BJ (cell line): ENCODE measurements at regions not wholly inside any gene's neighbourhood (a gene's known extent, or its start where the extent isn't known, plus 50 kb on each side); places are given as distances from the start of the nearest gene placed in this dataset.
"Not testable (repeated sequence)": the region's sequence is repeated elsewhere in the genome, so short reads cannot be mapped to it uniquely, and the experiment has no call there.

ENCODE experiments used
- CTCF ChIA-PET: fragments of 350-600 bp; formaldehyde crosslinking; extraction: SDS; loops from one replicate; lab custom pipeline; 2021; ENCODE audit warnings: antibody characterized with exemption, inconsistent platforms; lab: Yijun Ruan, JAX
- POLR2A ChIA-PET: fragments of 300-600 bp; sonication (Branson Sonifier 250); formaldehyde crosslinking; extraction: SDS; loops from one replicate; lab custom pipeline; 2021; ENCODE audit warnings: antibody characterized with exemption; lab: Charles Lee
- DNase-seq: peaks from one replicate; pipeline ENCODE4 v3.0.0-alpha.2; 2011; ENCODE audit warnings: low read depth
- H3K27me3 ChIP-seq: 2 replicates; pipeline ENCODE4 v1.6.0; 2011; ENCODE audit warnings: low read length; ENCODE audit not compliant: control insufficient read depth, insufficient read depth
- H3K36me3 ChIP-seq: 2 replicates; pipeline ENCODE4 v1.5.1; 2011; ENCODE audit warnings: low read length; ENCODE audit not compliant: control insufficient read depth, insufficient read depth
- H3K4me3 ChIP-seq: 2 replicates; pipeline ENCODE4 v1.5.1; 2011; ENCODE audit warnings: low read depth, mild to moderate bottlenecking, control low read depth, low read length
- TF ChIP-seq, protein P1 (sequence below): IDR thresholded peaks from 2 replicates; pipeline ENCODE4 v1.5.1; 2011; ENCODE audit warnings: low read depth, mild to moderate bottlenecking, control low read depth, inconsistent platforms, low read length, moderate library complexity; ENCODE audit not compliant: insufficient read depth

- no peaks in the 10 kb centered on the region for H3K36me3 ChIP-seq
- no peak overlapping the region for H3K4me3 ChIP-seq
- H3K27me3 ChIP-seq: no peaks in the 10 kb centered on the region
- ChIA-PET CTCF (no interaction called here), POLR2A (no interaction called here)
- DNase-seq: no peak
- TF ChIP-seq, protein P1, sequence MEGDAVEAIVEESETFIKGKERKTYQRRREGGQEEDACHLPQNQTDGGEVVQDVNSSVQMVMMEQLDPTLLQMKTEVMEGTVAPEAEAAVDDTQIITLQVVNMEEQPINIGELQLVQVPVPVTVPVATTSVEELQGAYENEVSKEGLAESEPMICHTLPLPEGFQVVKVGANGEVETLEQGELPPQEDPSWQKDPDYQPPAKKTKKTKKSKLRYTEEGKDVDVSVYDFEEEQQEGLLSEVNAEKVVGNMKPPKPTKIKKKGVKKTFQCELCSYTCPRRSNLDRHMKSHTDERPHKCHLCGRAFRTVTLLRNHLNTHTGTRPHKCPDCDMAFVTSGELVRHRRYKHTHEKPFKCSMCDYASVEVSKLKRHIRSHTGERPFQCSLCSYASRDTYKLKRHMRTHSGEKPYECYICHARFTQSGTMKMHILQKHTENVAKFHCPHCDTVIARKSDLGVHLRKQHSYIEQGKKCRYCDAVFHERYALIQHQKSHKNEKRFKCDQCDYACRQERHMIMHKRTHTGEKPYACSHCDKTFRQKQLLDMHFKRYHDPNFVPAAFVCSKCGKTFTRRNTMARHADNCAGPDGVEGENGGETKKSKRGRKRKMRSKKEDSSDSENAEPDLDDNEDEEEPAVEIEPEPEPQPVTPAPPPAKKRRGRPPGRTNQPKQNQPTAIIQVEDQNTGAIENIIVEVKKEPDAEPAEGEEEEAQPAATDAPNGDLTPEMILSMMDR: no peak
These were observed 792.6 kb upstream of the SLITRK6 start for GRCh38 chr13:86591862-86592261.

- no peak for DNase-seq
- TF ChIP-seq, protein P1: no peak
- ChIA-PET POLR2A (no interaction called here), CTCF (no interaction called here)
- H3K36me3 ChIP-seq: no peaks in the 10 kb centered on the region
- no peak overlapping the region for H3K4me3 ChIP-seq
- H3K27me3 ChIP-seq: no peaks in the 10 kb centered on the region
These were observed 802.1 kb upstream of the SLITRK6 start for GRCh38 chr13:86601351-86601750.

DNA sequence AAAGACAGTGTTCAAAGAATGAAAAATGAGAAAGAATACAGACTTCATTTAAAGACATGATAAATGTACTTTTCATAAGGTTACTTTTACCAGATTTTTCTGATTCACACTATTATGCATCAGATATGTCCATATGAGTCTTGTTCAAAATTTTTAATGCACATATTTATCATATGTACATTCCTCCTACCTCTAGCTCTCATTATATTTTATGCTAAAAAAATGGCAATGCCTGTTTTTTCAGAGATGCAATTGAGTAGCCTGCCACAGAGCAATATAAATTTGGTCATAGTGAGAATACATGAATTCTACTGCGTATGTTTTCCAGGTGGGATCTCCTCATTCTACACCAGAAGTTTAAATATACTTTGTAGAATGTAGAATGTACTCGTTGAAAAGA, 807.0 kb upstream of the SLITRK6 start:
- ChIA-PET POLR2A (no interaction called here), CTCF (no interaction called here)
- DNase-seq: no peak

DNA sequence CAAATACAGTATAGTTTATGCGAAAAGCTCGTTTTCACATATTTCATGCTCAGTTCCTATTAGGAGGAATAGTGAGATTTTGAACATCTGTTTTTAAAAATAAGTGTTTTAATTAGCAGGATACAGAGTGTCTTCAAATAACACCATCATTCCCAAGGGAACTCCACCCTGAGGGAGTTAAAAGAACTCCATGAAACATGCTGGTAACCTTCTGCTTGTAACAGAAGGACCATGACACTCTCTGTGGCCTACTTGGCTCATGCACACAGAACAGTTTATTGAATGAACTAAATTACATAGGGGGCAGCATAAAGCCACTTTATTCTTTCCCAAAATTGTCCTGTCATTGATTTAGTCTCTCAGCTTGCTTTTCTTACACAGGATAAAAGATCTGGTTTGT, 809.5 kb upstream of the SLITRK6 start:
- Histone ChIP-seq H3K27me3 (no peaks in the 10 kb centered on the region), H3K4me3 (no peak overlapping the region), H3K36me3 (no peaks in the 10 kb centered on the region)
- ChIA-PET POLR2A (no interaction called here), CTCF (no interaction called here)
- no peak for DNase-seq
- TF ChIP-seq, protein P1: no peak

More for the DNA sequence above, 807.0 kb upstream of the SLITRK6 start:
- TF ChIP-seq, protein P1: no peak
- Histone ChIP-seq H3K4me3 (no peak overlapping the region), H3K36me3 (no peaks in the 10 kb centered on the region), H3K27me3 (no peaks in the 10 kb centered on the region)

GRCh38 chr13:86633346-86633745, 834.1 kb upstream of the SLITRK6 start:
- Histone ChIP-seq H3K27me3 (no peaks in the 10 kb centered on the region), H3K4me3 (no peak overlapping the region), H3K36me3 (no peaks in the 10 kb centered on the region)
- ChIA-PET POLR2A (no interaction called here), CTCF (no interaction called here)
- TF ChIP-seq, protein P1: no peak
- no peak for DNase-seq

GRCh38 chr13:86651171-86651570, 852.0 kb upstream of the SLITRK6 start:
- H3K36me3 ChIP-seq, H3K4me3 ChIP-seq, H3K27me3 ChIP-seq, CTCF ChIA-PET, POLR2A ChIA-PET, DNase-seq: not testable (repeated sequence)
